Parathyroid adenoma (tissue), 2 donors: ENCODE measurements at regions not wholly inside any gene's neighbourhood (a gene's known extent, or its start where the extent isn't known, plus 50 kb on each side); places are given as distances from the start of the nearest gene placed in this dataset.

Source experiments
- H2AFZ ChIP-seq: fragments of 300-600 bp; sonication (generic); one replicate; pipeline ENCODE4 v1.7.0; 2017; ENCODE audit warnings: antibody characterized with exemption, mild to moderate bottlenecking
- H3K27ac ChIP-seq: fragments of 300-600 bp; sonication (generic); one replicate; pipeline ENCODE4 v1.7.0; 2017
- H3K27me3 ChIP-seq: fragments of 300-600 bp; sonication (generic); one replicate; pipeline ENCODE4 v1.7.0; 2017; ENCODE audit warnings: low read length; ENCODE audit not compliant: control insufficient read depth, insufficient read depth
- H3K36me3 ChIP-seq: fragments of 300-600 bp; sonication (generic); one replicate; pipeline ENCODE4 v1.7.0; 2017; ENCODE audit warnings: low read length; ENCODE audit not compliant: control insufficient read depth, insufficient read depth
- H3K4me1 ChIP-seq: fragments of 300-600 bp; sonication (generic); one replicate; pipeline ENCODE4 v1.7.0; 2017; ENCODE audit warnings: control low read depth
- H3K4me2 ChIP-seq: fragments of 300-600 bp; sonication (generic); one replicate; pipeline ENCODE4 v1.7.0; 2017; ENCODE audit warnings: low read length
- H3K4me3 ChIP-seq: fragments of 300-600 bp; sonication (generic); one replicate; pipeline ENCODE4 v1.7.0; 2017; ENCODE audit warnings: low read depth, low read length
- H3K79me2 ChIP-seq: fragments of 300-600 bp; sonication (generic); one replicate; pipeline ENCODE4 v1.7.0; 2017; ENCODE audit warnings: control low read depth
- H3K9ac ChIP-seq: fragments of 300-600 bp; sonication (generic); one replicate; pipeline ENCODE4 v1.7.0; 2017; ENCODE audit warnings: mild to moderate bottlenecking
- H3K9me3 ChIP-seq: fragments of 300-600 bp; sonication (generic); one replicate; pipeline ENCODE4 v1.7.0; 2017; ENCODE audit warnings: low read length; ENCODE audit not compliant: control insufficient read depth
- CTCF ChIP-seq: fragments of 300-600 bp; sonication (generic); IDR thresholded peaks from one replicate; pipeline ENCODE4 v1.7.0; 2017; ENCODE audit warnings: antibody characterized with exemption, mild to moderate bottlenecking
- donor health status: primary hyperparathyroidism.

GRCh38 chr9:108423433-108423832, 432.4 kb downstream of the ACTL7B start:
- Histone ChIP-seq H3K9me3 (no peaks in the 10 kb centered on the region), H3K4me1 (no peaks in the 10 kb centered on the region), H3K79me2 (no peaks in the 10 kb centered on the region), H3K27me3 (no peaks in the 10 kb centered on the region), H3K4me2 (no peak overlapping the region), H3K36me3 (no peaks in the 10 kb centered on the region), H2AFZ (no peak overlapping the region), H3K27ac (no peak overlapping the region), H3K4me3 (no peak overlapping the region), H3K9ac (no peak overlapping the region)
- no peak for TF ChIP-seq CTCF

GRCh38 chr9:108419379-108419778, 436.4 kb downstream of the ACTL7B start:
- no peak overlapping the region for H3K9ac ChIP-seq
- H3K79me2 ChIP-seq, result no peaks in the 10 kb centered on the region
- H3K4me3 ChIP-seq, result no peak overlapping the region
- no peaks in the 10 kb centered on the region for H3K36me3 ChIP-seq
- H3K4me1 ChIP-seq, result no peaks in the 10 kb centered on the region
- no peak overlapping the region for H3K4me2 ChIP-seq
- TF ChIP-seq CTCF, result no peak
- no peaks in the 10 kb centered on the region for H3K27me3 ChIP-seq
- H3K27ac ChIP-seq, result no peak overlapping the region
- H3K9me3 ChIP-seq, result no peaks in the 10 kb centered on the region
- H2AFZ ChIP-seq, result no peak overlapping the region

GRCh38 chr9:108417726-108418125, 438.1 kb downstream of the ACTL7B start:
- H3K9me3 ChIP-seq, result no peaks in the 10 kb centered on the region
- H3K4me1 ChIP-seq, result no peaks in the 10 kb centered on the region
- H3K27ac ChIP-seq, result no peak overlapping the region
- H2AFZ ChIP-seq, result no peak overlapping the region
- no peak overlapping the region for H3K4me3 ChIP-seq
- TF ChIP-seq CTCF, result no peak
- H3K36me3 ChIP-seq, result no peaks in the 10 kb centered on the region
- no peak overlapping the region for H3K9ac ChIP-seq
- no peaks in the 10 kb centered on the region for H3K27me3 ChIP-seq
- H3K79me2 ChIP-seq, result no peaks in the 10 kb centered on the region
- H3K4me2 ChIP-seq, result no peak overlapping the region

GRCh38 chr9:108417312-108417711, 438.5 kb downstream of the ACTL7B start:
- Histone ChIP-seq H3K4me1 (no peaks in the 10 kb centered on the region), H3K9me3 (no peaks in the 10 kb centered on the region), H3K27ac (no peak overlapping the region), H3K4me3 (no peak overlapping the region), H3K79me2 (no peaks in the 10 kb centered on the region), H2AFZ (no peak overlapping the region), H3K4me2 (no peak overlapping the region), H3K27me3 (no peaks in the 10 kb centered on the region), H3K36me3 (no peaks in the 10 kb centered on the region), H3K9ac (no peak overlapping the region)
- TF ChIP-seq CTCF, result no peak

- Histone ChIP-seq H3K4me1 (no peaks in the 10 kb centered on the region), H3K9me3 (no peaks in the 10 kb centered on the region), H3K4me3 (no peak overlapping the region), H2AFZ (no peak overlapping the region), H3K9ac (no peak overlapping the region), H3K27me3 (no peaks in the 10 kb centered on the region), H3K79me2 (no peaks in the 10 kb centered on the region), H3K36me3 (no peaks in the 10 kb centered on the region), H3K4me2 (no peak overlapping the region), H3K27ac (no peak overlapping the region)
- TF ChIP-seq CTCF, result no peak
Observed at GRCh38 chr9:108416324-108416723, 439.5 kb downstream of the ACTL7B start.
